NOMO-1 treated with DMSO at 0.1 percent for 48 hours (cell line): ENCODE measurements at regions not wholly inside any gene's neighbourhood (a gene's known extent, or its start where the extent isn't known, plus 50 kb on each side); places are given as distances from the start of the nearest gene placed in this dataset.

ENCODE experiments used
- DNase-seq: peaks from one replicate; lab custom pipeline; 2025; ENCODE audit not compliant: unreplicated experiment; lab: John Stamatoyannopoulos, UW

- no peak for DNase-seq
Measured at GRCh38 chr7:41383596-41383995, 319.3 kb downstream of the INHBA start.

- no peak for DNase-seq
Measured at GRCh38 chr7:41378156-41378555, 324.7 kb downstream of the INHBA start.

- no peak for DNase-seq
Measured at GRCh38 chr7:41375582-41375981, 327.3 kb downstream of the INHBA start.

- no peak for DNase-seq
Measured at GRCh38 chr7:41374150-41374848, 328.6 kb downstream of the INHBA start.

GRCh38 chr7:41367967-41368882, 334.7 kb downstream of the INHBA start:
- no peak for DNase-seq

GRCh38 chr7:41351091-41351490, 351.8 kb downstream of the INHBA start:
- no peak for DNase-seq

GRCh38 chr7:41346878-41347277, 356.0 kb downstream of the INHBA start:
- no peak for DNase-seq

- no peak for DNase-seq
Measured at GRCh38 chr7:41339913-41340676, 362.8 kb downstream of the INHBA start.

GRCh38 chr7:41336981-41337380, 365.9 kb downstream of the INHBA start:
- no peak for DNase-seq

GRCh38 chr7:41336455-41336952, 366.4 kb downstream of the INHBA start:
- DNase-seq, result no peak

- DNase-seq, result no peak
Measured at GRCh38 chr7:41334071-41334862, 368.6 kb downstream of the INHBA start.

- DNase-seq, result no peak
Measured at GRCh38 chr7:41333511-41333910, 369.4 kb downstream of the INHBA start.

GRCh38 chr7:41331194-41331593, 371.7 kb downstream of the INHBA start:
- no peak for DNase-seq

- no peak for DNase-seq
Measured at GRCh38 chr7:41328544-41328943, 374.3 kb downstream of the INHBA start.

- no peak for DNase-seq
Measured at GRCh38 chr7:41328131-41328530, 374.8 kb downstream of the INHBA start.

GRCh38 chr7:41326616-41327015, 376.3 kb downstream of the INHBA start:
- no peak for DNase-seq

- DNase-seq, result no peak
Measured at GRCh38 chr7:41323806-41324205, 379.1 kb downstream of the INHBA start.

- no peak for DNase-seq
Measured at GRCh38 chr7:41319581-41319980, 383.3 kb downstream of the INHBA start.

GRCh38 chr7:41316410-41316809, 386.5 kb downstream of the INHBA start:
- DNase-seq, result no peak

- DNase-seq, result no peak
Measured at GRCh38 chr7:41315764-41316163, 387.1 kb downstream of the INHBA start.

- DNase-seq, result no peak
Measured at GRCh38 chr7:41313171-41313570, 389.7 kb downstream of the INHBA start.
